ENCODE measurements at regions not wholly inside any gene's neighbourhood (a gene's known extent, or its start where the extent isn't known, plus 50 kb on each side); places are given as distances from the start of the nearest gene placed in this dataset.

DNA sequence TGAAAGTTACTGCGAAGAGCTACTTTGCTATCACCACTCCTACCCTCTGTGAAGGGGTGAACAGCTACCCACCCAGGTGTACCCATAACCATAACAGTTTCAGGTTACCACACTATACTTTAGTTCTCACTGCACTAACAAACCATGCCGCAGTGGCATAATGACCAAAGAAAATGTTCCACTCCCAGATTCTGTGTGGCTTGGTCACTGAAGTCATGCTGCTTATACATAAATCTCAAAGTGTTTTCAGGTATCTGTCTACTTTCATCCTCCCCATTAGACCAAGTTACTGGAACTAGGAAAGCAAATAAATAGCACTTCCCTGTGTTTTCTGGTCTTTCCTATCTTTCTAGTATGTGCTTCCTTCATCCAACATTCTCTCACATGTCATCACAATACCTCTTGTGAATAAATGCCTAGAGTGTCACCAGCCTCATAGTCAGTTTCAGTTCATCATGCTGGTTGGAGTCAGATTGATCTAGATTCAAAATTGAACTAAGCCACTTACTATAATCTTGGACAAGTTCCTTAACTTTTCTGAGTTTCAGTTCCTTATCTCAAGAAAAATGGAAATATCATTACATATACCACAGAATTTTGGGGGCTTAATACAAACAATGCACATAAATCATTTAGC, 293.6 kb downstream of the FSIP2 start:
- H3K27ac ChIP-seq, result no peak overlapping the region
- no peak for TF ChIP-seq ZFX (IDR thresholded peaks at IDR 0.05)
- TF ChIP-seq, protein P1, sequence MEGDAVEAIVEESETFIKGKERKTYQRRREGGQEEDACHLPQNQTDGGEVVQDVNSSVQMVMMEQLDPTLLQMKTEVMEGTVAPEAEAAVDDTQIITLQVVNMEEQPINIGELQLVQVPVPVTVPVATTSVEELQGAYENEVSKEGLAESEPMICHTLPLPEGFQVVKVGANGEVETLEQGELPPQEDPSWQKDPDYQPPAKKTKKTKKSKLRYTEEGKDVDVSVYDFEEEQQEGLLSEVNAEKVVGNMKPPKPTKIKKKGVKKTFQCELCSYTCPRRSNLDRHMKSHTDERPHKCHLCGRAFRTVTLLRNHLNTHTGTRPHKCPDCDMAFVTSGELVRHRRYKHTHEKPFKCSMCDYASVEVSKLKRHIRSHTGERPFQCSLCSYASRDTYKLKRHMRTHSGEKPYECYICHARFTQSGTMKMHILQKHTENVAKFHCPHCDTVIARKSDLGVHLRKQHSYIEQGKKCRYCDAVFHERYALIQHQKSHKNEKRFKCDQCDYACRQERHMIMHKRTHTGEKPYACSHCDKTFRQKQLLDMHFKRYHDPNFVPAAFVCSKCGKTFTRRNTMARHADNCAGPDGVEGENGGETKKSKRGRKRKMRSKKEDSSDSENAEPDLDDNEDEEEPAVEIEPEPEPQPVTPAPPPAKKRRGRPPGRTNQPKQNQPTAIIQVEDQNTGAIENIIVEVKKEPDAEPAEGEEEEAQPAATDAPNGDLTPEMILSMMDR (conservative IDR thresholded peaks at IDR 0.05), result no peak

DNA sequence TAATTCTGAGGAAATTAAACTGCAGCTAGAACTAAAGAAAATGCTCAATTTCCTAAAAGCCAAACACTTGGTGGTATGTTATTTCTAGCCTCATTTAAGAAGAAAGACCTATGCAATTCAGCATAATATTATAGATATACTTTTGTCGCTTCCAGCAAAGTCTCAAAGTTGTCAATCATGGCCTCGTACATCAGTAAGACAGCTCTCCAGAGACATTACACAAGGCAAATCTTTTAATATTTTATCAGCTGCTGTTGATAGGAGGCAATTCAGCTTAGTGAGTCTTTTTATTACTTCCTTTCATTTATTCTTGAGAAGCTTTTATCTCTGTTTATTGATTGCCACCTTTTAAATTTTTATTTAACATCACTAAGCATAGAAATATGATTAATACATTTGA, 294.3 kb downstream of the FSIP2 start:
- TF ChIP-seq, protein P1 (conservative IDR thresholded peaks at IDR 0.05), result no peak
- TF ChIP-seq ZFX (IDR thresholded peaks at IDR 0.05), result no peak
- H3K27ac ChIP-seq, result no peak overlapping the region

DNA sequence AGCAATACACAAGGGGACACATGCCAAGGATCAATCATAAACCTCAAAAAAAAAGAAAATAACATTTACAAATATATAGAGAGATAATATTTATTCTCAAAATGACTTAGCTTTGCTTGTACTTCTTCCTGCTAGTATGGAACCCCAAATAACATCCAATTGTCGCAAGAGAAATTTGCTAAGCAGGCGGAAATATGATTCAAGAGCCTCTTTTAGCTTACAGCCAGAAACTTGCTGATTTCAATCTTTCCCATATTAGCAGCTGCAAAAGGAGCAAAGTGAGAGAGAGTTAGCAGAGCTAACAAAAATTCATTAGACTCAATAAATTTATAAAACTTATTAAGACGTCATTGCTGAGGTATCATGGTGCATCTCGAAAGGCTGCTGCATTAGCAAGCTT, 294.9 kb downstream of the FSIP2 start:
- H3K27ac ChIP-seq, result no peak overlapping the region
- TF ChIP-seq, protein P1 (conservative IDR thresholded peaks at IDR 0.05), result no peak
- no peak for TF ChIP-seq ZFX (IDR thresholded peaks at IDR 0.05)

DNA sequence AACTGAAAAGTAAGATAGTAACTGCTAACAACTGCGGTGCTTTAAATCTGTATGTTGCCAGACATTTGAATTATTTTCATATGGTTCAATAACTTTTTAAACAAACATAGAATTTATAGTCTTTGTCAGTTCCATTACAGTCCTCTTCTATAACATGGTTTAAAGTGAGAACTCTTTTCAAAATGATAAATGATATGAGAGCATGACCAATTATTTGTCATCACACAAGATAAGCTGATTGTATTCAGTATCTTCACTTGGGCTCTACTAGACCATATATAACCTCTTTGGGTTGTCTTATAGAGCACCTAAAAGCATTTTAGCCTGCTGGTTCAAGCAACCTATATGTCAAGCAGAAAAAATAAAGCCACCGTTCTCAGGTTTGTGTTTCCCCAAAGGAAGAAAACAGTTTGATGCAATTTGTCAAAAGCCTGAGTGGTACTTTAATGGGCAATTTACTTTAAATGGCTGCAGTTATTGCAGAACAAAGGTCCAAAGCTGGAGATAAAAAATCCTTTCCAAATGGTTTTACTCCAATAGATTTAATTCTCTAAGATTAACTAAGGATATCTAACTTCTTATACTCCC, 298.4 kb downstream of the FSIP2 start:
- no peak overlapping the region for H3K27ac ChIP-seq
- no peak for TF ChIP-seq ZFX (IDR thresholded peaks at IDR 0.05)

DNA sequence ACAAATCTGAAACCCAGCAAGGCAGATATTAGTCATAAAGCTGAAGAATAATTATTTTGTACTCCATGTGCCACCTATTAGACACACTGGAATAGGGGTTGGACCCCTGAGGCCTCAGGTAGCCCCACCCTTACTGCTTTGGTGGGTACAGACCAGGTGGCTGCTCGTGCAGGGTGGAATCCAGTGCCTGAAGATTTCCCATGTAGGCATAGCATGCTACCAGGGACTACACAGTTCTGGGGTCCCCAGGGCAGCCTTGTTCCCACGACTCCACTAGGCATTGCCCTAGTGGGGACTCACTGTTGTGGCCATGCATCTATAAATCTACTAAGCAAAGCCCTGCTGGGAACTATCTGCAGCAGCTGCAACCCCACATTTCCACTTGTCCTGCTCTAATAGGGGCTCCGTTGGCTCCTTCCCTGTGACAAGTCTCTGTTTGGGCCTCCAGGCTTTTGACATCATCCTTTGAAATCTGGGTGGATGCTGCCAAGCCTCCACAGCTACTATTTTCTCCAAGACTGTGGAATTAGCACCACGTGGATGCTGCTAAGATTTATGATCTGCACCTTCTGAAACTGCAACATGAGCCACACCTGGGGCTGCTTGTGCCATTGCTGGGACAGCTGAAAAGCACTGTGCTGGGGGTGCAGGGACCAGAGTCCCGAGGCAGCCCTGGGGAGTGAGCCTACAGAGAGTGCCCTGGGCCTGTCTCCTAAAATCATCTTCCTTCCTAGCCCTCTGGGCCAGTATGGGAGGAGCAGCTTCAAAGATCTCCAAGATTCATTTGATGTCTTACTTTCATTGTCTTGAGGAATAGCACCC, 303.8 kb downstream of the FSIP2 start:
- TF ChIP-seq, protein P1 (conservative IDR thresholded peaks at IDR 0.05), result no peak
- no peak for TF ChIP-seq ZFX (IDR thresholded peaks at IDR 0.05)
- H3K27ac ChIP-seq, result no peak overlapping the region

DNA sequence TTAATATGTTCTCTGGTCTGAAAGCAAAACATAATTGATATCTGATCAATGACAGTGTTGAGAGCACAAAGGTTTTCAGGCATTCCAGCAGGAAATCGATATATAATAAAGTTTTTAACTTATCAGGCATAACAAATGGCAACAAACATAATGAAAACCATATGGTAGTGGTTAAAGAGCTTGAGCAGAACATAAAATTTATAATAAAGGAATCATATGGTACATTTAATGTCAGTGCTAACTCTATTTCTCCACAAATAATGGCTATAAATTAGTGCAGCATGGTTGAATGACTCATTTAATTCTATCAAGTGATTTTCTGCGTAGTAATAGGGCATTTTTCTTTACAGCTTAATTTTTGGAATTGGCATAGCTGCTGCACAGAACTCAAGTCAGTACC, 306.2 kb downstream of the FSIP2 start:
- TF ChIP-seq, protein P1 (conservative IDR thresholded peaks at IDR 0.05), result no peak
- TF ChIP-seq ZFX (IDR thresholded peaks at IDR 0.05), result no peak
- no peak overlapping the region for H3K27ac ChIP-seq

DNA sequence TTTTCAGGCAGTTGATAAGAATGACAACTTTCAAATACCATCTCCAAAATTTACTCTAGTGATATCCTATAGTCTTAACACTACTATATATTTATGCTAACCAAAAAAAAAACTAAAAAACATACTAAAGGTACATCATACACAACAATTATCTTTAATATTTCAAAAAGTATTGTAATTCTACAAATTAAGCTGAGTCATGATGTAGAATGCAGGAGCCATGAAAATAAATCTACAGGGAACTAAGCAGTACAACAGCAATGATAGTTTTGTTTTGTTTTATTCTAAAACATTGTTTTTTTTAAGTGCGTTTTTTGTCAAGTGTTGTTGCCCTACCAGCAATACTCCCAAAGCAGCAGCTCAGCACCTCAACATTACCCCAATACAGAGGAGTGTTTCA, 314.3 kb downstream of the FSIP2 start:
- H3K27ac ChIP-seq, result no peak overlapping the region
- no peak for TF ChIP-seq ZFX (IDR thresholded peaks at IDR 0.05)
- TF ChIP-seq, protein P1 (conservative IDR thresholded peaks at IDR 0.05), result no peak
